ENCODE measurements at regions not wholly inside any gene's neighbourhood (a gene's known extent, or its start where the extent isn't known, plus 50 kb on each side); places are given as distances from the start of the nearest gene placed in this dataset.

GRCh38 chr14:45359746-45360145 is 106.7 kb upstream of the MIS18BP1 start (continued):
- TF ChIP-seq ETS1 (IDR thresholded peaks at IDR 0.05), result no peak
- no peak for TF ChIP-seq EZH2phosphoT487 (IDR thresholded peaks at IDR 0.05; ENCODE audit: unreplicated experiment)
- TF ChIP-seq CREB1 (CRISPR knock-in tag; IDR thresholded peaks at IDR 0.05; ENCODE audit: low read depth), result no peak
- TF ChIP-seq JUNB (IDR thresholded peaks at IDR 0.05; ENCODE audit: unreplicated experiment), result no peak
- TF ChIP-seq ZNF114 (CRISPR knock-in tag; IDR thresholded peaks at IDR 0.05), result no peak
- TF ChIP-seq POLR2AphosphoS5 (IDR thresholded peaks at IDR 0.05; ENCODE audit: low read depth), result no peak
- no peak for TF ChIP-seq EZH2 (IDR thresholded peaks at IDR 0.05; ENCODE audit: low read depth, unreplicated experiment)

GRCh38 chr14:45332360-45332988 is 79.5 kb upstream of the MIS18BP1 start:
- H4K20me1 ChIP-seq (replicated peaks; ENCODE audit: insufficient read depth), result no peaks in the 10 kb centered on the region
- Mint-ChIP-seq H3K36me3 (ENCODE audit: low read depth) (peaks cover 4% of the 10 kb centered on the region; the same call in 2 of the 3 replicates), H3K4me1 (no peaks in the 10 kb centered on the region), H3K27ac (no peak overlapping the region), H3K9me3 (peaks cover 18% of the 10 kb centered on the region), H3K27me3 (ENCODE audit: insufficient read depth, low read depth, poor library complexity) (peaks cover 2% of the 10 kb centered on the region), H3K4me3 (no peak overlapping the region)
- H3F3A ChIP-seq (replicated peaks; ENCODE audit: low read depth), result no peaks in the 10 kb centered on the region
- no peaks in the 10 kb centered on the region for H3K36me3 ChIP-seq (ENCODE audit: insufficient read depth)
- 0 out of 2 replicates have a peak, but pooled peaks cover 3% of the 10 kb centered on the region for H3K9me2 ChIP-seq (ENCODE audit: insufficient read depth)
- DNase-seq (ENCODE audit: low spot score) (no peak), ATAC-seq (no peak)
- H3K27me3 ChIP-seq (ENCODE audit: insufficient read depth), result no peaks in the 10 kb centered on the region
- no peak overlapping the region for H3K4me2 ChIP-seq
- no peaks in the 10 kb centered on the region for H3K4me1 ChIP-seq (ENCODE audit: insufficient read depth)
- H3K79me2 ChIP-seq (replicated peaks; ENCODE audit: insufficient read depth), result no peaks in the 10 kb centered on the region
- no peak overlapping the region for H3K4me3 ChIP-seq
- no peak overlapping the region for H3K27ac ChIP-seq (ENCODE audit: low read depth)
- no peak overlapping the region for H2AFZ ChIP-seq
- no peak for TF ChIP-seq CREB1 (CRISPR knock-in tag; IDR thresholded peaks at IDR 0.05; ENCODE audit: low read depth)
- TF ChIP-seq POLR2AphosphoS5 (IDR thresholded peaks at IDR 0.05; ENCODE audit: low read depth), result no peak
- no peak for TF ChIP-seq EZH2phosphoT487 (IDR thresholded peaks at IDR 0.05; ENCODE audit: unreplicated experiment)
- no peak for TF ChIP-seq REST (IDR thresholded peaks at IDR 0.05; ENCODE audit: unreplicated experiment)
- no peak for TF ChIP-seq ZNF114 (CRISPR knock-in tag; IDR thresholded peaks at IDR 0.05)
- TF ChIP-seq ZNF331 (CRISPR knock-in tag; IDR thresholded peaks at IDR 0.05; ENCODE audit: low read depth), result no peak
- no peak for TF ChIP-seq CTCF (conservative IDR thresholded peaks at IDR 0.05; ENCODE audit: low read depth in 2 of 2)
- no peak for TF ChIP-seq STAT1 (IDR thresholded peaks at IDR 0.05; ENCODE audit: unreplicated experiment)
- no peak for TF ChIP-seq ZNF462 (CRISPR knock-in tag; IDR thresholded peaks at IDR 0.05)

Data from GM23338 (cell line).